HL-60 (cell line): ENCODE measurements at regions not wholly inside any gene's neighbourhood (a gene's known extent, or its start where the extent isn't known, plus 50 kb on each side); places are given as distances from the start of the nearest gene placed in this dataset.

Experiments
- DNase-seq, 2 experiments: peaks; one replicate each; pipeline ENCODE4 v3.0.0-alpha.2; 2010 to 2020; ENCODE audit warnings: low read depth in 1 of 2, low spot score in 1 of 2
- H3K27ac ChIP-seq: fragments of 250-450 bp; sonication (Bioruptor Pico); replicated peaks from 2 replicates; pipeline ENCODE4 v1.5.1; 2020; ENCODE audit warnings: mild to moderate bottlenecking, moderate library complexity
- H3K27me3 ChIP-seq: fragments of 250-450 bp; sonication (Bioruptor Pico); 2 replicates; pipeline ENCODE4 v1.5.1; 2021; ENCODE audit warnings: mild to moderate bottlenecking, moderate library complexity; ENCODE audit not compliant: insufficient read depth, poor library complexity, severe bottlenecking
- H3K4me3 ChIP-seq: replicated peaks from 2 replicates; pipeline ENCODE4 v1.5.1; 2011; ENCODE audit warnings: mild to moderate bottlenecking, control low read depth, low read length; ENCODE audit not compliant: insufficient read depth
- CTCF ChIP-seq: IDR thresholded peaks from one replicate; pipeline ENCODE4 v1.5.1; 2011; ENCODE audit warnings: low read length, control low read depth, inconsistent platforms; ENCODE audit not compliant: insufficient read depth
- GABPA ChIP-seq: IDR thresholded peaks from 2 replicates; pipeline ENCODE4 v1.6.1; 2012; ENCODE audit warnings: low read depth
- POLR2AphosphoS5 ChIP-seq: IDR thresholded peaks from 2 replicates; pipeline ENCODE4 v1.6.1; 2012; ENCODE audit warnings: low read depth
- REST ChIP-seq: IDR thresholded peaks from 2 replicates; pipeline ENCODE4 v1.6.1; 2012; ENCODE audit warnings: low read depth; ENCODE audit not compliant: insufficient replicate concordance
- SPI1 ChIP-seq: IDR thresholded peaks from 2 replicates; pipeline ENCODE4 v1.6.1; 2012; ENCODE audit warnings: low read depth, mild to moderate bottlenecking, borderline replicate concordance

GRCh38 chr9:18114559-18115475 lies 359.1 kb upstream of the ADAMTSL1 start:
- DNase-seq = no peak
- no peak overlapping the region for H3K27ac ChIP-seq
- TF ChIP-seq SPI1 = no peak
- TF ChIP-seq POLR2AphosphoS5 = no peak
- no peak for TF ChIP-seq GABPA
- TF ChIP-seq REST = no peak
- TF ChIP-seq CTCF = no peak
- H3K4me3 ChIP-seq = no peak overlapping the region
- no peaks in the 10 kb centered on the region for H3K27me3 ChIP-seq

GRCh38 chr9:18118268-18118667 lies 355.7 kb upstream of the ADAMTSL1 start:
- Histone ChIP-seq H3K4me3 (no peak overlapping the region), H3K27me3 (no peaks in the 10 kb centered on the region), H3K27ac (no peak overlapping the region)
- no peak for DNase-seq
- TF ChIP-seq CTCF (no peak), SPI1 (no peak), POLR2AphosphoS5 (no peak), REST (no peak), GABPA (no peak)

GRCh38 chr9:18122171-18122570 lies 351.8 kb upstream of the ADAMTSL1 start:
- no peak overlapping the region for H3K4me3 ChIP-seq
- no peaks in the 10 kb centered on the region for H3K27me3 ChIP-seq
- H3K27ac ChIP-seq = no peak overlapping the region
- DNase-seq = no peak
- TF ChIP-seq SPI1 (no peak), GABPA (no peak), CTCF (no peak), POLR2AphosphoS5 (no peak), REST (no peak)
